HG03045 (cell line): ENCODE measurements at regions not wholly inside any gene's neighbourhood (a gene's known extent, or its start where the extent isn't known, plus 50 kb on each side); places are given as distances from the start of the nearest gene placed in this dataset.
"Not testable (repeated sequence)": the region's sequence is repeated elsewhere in the genome, so short reads cannot be mapped to it uniquely, and the experiment has no call there.

Source experiments
- ATAC-seq: cut with Tn5 transposase; IDR thresholded peaks from one replicate; pipeline ENCODE4 v1.9.1; 2021; ENCODE audit warnings: mild to moderate bottlenecking, moderate library complexity; ENCODE audit not compliant: unreplicated experiment

GRCh38 chr9:108766626-108767161 lies 89.1 kb downstream of the ACTL7B start:
- ATAC-seq, result no peak

DNA sequence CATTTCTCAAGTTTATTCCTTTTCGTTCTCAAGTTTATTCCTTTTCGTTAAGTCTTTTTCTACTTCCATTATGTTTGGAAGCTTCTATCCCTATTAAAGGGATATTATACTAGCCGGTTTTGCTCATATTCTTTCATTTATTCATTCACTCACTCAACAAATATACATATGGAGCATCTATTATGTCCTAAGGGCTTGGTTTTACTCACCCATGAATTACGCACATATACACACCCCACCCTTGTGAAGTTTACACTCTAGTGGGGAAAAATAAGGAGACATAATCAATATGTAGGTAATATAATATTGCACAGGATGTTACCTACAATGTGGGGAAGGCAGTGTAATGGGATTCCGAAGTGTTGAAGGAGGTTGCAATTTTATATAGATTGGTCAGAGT lies 90.5 kb downstream of the ACTL7B start:
- ATAC-seq, result no peak

GRCh38 chr9:108762348-108763055 lies 93.3 kb downstream of the ACTL7B start:
- no peak for ATAC-seq

DNA sequence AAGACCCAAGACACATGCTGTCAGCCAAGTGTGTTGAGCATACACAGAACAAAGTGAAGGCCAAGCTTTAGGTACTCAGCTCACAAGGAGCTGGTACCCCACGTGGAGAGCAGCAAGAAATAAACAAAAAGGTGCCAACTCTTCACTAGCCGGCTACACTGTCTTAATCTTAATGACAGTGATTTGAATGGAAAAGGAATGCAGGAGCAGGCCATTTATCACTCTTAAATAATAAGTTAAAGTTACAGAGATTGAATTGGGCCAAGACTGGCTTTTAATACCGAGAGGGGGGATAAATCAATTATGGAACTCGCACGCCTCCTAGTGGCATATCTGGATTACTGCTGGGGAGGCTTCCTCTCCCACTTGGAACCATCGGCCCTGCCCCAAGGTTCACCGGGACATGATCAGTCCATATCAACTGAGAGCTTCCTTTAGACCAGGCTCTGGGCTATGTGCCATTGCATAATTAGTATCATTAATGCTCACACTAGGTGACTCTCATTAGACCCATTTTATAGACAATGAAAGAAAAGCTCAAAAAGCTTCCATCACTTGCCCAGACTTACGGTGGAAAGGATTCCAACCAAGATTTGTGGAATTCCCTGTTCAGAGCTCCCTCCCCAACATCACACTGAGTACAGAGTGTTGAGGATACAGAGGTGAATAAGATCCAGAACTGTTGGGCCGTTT lies 94.0 kb downstream of the ACTL7B start:
- ATAC-seq, result no peak

- ATAC-seq, result no peak
Observed at GRCh38 chr9:108760841-108761240, 94.9 kb downstream of the ACTL7B start.

- ATAC-seq, result no peak
Observed at GRCh38 chr9:108759835-108760234, 96.0 kb downstream of the ACTL7B start.

DNA sequence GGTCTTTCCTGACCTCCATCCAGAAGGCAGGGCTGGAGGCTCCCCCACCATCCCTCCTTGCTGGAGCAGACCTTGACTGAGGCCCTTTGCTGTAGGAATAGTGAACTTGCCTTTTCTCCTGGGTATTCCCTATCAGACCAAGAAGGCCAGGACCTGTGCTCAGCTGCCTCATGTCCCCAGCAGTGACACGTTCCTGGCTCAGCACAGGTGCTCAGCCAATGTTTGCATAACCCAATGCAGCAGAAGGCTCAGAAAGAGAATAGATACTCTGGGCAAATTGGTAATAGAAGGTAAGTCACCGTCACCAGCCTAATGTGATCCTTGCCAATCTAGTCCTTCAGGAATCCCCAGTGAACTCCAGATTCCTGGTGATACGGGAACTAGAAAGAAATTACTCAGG lies 96.4 kb downstream of the ACTL7B start:
- no peak for ATAC-seq

DNA sequence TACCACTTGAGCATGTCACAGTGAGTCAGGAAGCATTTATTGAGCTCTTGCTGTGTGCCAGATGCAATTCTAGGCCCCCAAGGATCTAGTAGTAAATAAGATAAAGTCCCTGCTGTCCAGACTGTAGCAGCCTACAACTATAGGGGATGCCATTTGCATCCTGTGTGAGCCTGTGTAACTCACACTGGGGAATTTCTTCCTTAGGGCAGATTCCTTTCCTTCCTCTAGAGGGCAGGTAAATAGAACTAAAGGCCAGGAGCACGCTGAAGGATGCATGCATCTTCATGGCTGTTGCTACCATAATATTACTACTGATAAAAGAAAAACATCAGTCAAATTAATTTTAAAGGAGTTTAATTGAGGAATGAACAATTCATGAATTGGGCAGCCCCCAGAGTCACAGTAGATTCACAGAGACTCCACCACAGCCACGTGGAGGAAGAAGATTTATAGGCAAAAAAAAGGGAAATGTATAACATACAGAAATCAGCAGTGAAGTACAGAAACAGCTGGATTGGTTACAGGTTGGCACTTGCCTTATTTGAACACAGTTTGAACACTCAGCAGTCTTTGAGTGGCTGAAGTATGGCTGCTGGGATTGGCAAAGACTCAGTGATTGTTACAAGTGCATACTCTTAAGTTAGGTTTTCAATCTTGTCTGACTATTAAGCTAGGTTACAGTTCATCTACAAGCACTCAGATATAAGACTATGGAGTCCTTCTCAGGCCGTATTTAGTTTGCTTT lies 98.9 kb downstream of the ACTL7B start:
- ATAC-seq, result no peak

GRCh38 chr9:108755979-108756378 lies 99.8 kb downstream of the ACTL7B start:
- ATAC-seq, result peak; percentile 68

DNA sequence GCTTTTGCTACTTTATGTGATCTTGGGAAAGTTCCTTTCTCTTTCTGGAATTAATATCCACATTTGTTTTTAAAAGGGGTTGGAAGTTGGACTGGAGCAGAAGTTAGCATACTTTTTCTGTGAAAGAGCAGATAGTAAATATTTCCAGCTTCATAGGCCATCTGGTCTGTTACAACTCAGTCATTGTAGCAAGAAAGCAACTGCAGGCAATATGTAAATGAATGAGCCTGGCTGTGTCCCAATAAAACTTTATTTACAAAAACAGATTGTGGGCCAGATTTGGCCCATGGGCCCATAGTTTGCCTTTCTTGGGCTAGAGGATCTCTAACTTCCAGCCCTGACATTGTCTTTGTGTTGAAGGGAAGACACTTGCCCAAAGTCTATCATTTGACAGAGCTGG lies 104.4 kb downstream of the ACTL7B start:
- ATAC-seq, result no peak

- ATAC-seq, result no peak
Observed at GRCh38 chr9:108750661-108751215, 105.0 kb downstream of the ACTL7B start.

DNA sequence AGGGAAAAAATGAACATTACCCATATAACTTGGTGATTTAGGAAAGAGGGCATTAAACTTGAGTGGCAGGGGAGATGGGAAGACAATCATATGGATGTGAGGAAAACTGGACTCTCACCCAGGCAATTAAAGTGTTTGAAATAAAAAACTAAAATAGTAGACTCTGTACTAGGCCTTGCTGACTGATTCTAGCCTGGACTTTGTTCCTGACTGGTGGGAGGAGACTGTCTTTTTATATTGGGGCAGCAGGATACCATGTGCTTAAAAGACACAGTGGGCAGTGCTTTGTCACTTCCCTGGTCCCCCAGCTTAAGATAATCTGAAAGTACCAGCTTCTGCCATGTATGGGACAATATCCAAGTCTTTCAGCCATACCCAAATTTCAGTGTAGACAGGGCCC lies 107.0 kb downstream of the ACTL7B start:
- ATAC-seq, result no peak

- no peak for ATAC-seq
Observed at GRCh38 chr9:108746864-108747263, 108.9 kb downstream of the ACTL7B start.

GRCh38 chr9:108746001-108746400 lies 109.8 kb downstream of the ACTL7B start:
- ATAC-seq, result no peak

GRCh38 chr9:108744641-108745040 lies 111.1 kb downstream of the ACTL7B start:
- ATAC-seq, result no peak

DNA sequence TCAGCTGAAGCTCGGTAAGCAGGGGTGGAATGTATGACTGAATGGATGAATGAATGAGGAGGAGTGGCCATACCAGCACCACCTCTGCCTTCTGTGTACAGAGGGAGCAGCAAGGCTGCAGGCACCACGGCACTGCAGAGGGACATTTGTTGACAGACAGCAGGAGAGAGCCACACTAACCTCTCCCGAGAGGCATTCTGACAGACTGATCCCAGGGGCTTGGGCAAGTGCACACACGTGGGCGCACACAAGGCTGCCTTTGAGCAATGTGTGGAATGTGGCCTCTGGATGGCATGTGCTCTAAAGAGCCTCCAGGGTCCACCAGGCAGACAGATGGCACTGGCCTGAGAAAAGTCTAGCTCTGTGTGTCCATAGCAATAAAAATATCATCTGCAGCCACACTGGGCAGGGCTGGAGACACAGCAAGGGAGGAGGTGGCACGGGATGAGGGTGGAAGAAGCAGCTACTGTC lies 111.8 kb downstream of the ACTL7B start:
- no peak for ATAC-seq

GRCh38 chr9:108743416-108743815 lies 112.4 kb downstream of the ACTL7B start:
- no peak for ATAC-seq

GRCh38 chr9:108742191-108742590 lies 113.6 kb downstream of the ACTL7B start:
- no peak for ATAC-seq

GRCh38 chr9:108731292-108731691 lies 124.5 kb downstream of the ACTL7B start:
- ATAC-seq, result not testable (repeated sequence)

DNA sequence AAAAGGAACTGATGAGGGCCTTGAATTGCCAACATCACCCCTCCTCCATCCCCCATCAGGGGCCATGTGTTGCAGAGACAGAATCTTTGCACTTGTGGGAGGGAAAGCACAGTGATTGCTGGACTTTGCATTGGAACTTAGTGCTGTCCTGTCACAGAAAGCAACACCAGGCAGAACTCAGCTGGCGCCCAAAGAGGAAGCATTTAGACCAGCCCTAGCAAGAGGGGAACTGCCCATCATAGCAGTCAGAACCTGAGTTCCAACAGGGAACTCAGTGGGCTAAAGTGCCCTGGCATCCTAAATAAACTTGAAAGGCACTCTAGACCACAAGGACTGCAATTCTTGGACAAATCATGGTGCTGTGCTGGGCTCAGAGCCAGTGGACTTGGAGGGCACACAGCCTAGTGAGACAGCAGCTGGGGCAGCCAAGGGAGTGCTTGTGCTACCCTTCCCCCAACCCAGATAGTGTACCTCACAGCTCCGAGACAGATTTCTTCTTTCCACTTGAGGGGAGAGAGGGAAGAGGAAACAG lies 128.1 kb downstream of the ACTL7B start:
- ATAC-seq, result no peak

- no peak for ATAC-seq
Observed at GRCh38 chr9:108724652-108725051, 131.1 kb downstream of the ACTL7B start.
